DMS 273 (cell line): ENCODE measurements at regions not wholly inside any gene's neighbourhood (a gene's known extent, or its start where the extent isn't known, plus 50 kb on each side); places are given as distances from the start of the nearest gene placed in this dataset.
"Not testable (repeated sequence)": the region's sequence is repeated elsewhere in the genome, so short reads cannot be mapped to it uniquely, and the experiment has no call there.

Experiments used
- DNase-seq: peaks from one replicate; lab custom pipeline; 2025; ENCODE audit not compliant: unreplicated experiment; lab: John Stamatoyannopoulos, UW

DNA sequence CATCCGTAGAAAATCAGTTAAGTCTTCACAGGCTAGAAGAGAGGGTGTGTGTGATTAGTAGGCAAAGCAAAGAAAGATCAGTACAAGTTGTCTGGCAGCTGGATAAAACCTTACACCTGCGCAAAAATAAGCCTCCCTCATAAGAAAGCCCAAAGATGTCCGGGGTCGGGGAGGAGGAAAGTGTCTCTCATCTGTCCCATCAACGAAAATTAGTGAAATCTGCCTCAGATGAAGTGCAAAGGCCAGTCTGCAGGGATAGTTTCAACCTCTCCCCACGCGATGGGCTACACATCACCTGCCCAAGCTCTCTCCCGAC lies 333.9 kb downstream of the SRGAP2C start:
- no peak for DNase-seq

DNA sequence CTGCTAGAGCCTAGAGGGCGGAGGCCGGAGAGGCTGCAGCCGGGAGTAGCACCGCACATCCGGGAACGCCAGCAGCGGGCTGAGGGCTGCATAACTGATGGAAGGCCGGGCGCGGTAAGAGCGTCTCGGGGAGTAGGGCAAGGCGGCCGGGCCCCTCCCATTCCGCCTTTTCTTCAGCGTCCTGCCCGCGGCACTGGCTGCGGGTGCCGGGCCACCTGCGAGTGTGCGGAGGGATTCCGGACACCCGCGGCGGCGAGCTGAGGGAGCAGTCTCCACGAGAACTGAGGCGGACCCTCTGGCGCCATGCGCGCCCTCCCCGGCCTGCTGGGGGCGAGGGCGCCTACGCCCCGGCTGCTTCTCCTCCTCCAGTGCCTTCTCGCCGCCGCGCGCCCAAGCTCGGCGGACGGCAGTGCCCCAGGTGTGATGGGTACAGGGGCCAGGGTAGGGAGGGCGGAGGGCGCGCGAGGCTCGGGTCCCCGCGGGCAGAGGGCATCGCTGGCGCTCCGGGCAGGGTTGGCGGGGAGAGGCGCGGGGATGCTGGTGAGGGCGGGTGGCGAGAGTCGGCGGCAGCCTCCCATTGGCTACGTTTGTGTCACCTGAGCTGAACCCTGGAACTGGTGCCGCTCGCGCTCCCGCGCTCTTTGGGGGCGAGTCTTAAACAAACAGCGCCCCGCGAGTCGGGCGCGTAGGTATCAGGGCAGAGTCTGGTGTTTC lies 334.4 kb downstream of the SRGAP2C start:
- DNase-seq = peak; percentile 92

GRCh38 chr1:121519756-121520286 lies 335.0 kb downstream of the SRGAP2C start:
- DNase-seq = not testable (repeated sequence)

GRCh38 chr1:121522061-121522759 lies 337.4 kb downstream of the SRGAP2C start:
- peak; percentile 4 for DNase-seq

GRCh38 chr1:121523112-121523511 lies 338.3 kb downstream of the SRGAP2C start:
- DNase-seq = not testable (repeated sequence)

- no peak for DNase-seq
Observed at GRCh38 chr1:121525355-121525754, 340.6 kb downstream of the SRGAP2C start.

DNA sequence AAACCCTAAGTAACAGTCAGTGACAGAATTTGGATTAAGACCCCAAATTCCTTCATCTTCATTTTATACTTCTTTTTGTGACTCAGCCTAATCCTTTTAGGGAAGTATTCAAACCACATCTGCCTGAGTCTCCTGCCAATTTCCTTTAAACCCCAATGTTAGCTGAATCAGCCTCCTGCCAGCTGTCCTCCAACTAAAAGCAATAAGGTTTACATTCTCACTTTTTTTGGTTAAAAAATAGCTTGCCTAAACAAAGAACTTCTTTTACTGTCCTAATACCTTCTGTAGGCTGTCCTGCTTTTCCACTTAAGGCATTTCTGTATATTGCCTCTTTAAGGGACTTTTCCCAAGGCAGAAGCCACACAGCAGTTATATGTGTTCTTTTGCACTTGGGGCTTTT lies 344.2 kb downstream of the SRGAP2C start:
- DNase-seq = not testable (repeated sequence)

- DNase-seq = not testable (repeated sequence)
Observed at GRCh38 chr1:121530026-121530425, 345.3 kb downstream of the SRGAP2C start.

DNA sequence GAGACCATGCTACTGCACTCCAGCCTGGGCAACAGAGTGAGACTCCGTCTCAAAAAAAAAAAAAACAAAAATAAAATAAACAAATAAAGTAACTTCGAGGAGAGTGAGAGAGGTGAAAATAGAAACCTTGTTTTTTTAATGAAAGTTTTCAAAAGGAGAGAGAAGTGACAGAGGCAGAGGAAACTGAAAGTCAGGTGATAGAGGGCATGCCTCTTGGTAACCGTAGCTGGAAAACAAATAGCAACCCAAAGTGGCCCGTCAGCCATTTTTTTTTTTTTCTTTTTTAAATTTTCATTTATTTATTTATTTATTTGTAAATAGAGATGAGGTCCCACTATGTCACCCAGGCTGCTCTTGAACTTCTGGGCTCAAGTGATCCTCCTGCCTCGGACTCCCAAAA lies 347.0 kb downstream of the SRGAP2C start:
- DNase-seq = not testable (repeated sequence)

- not testable (repeated sequence) for DNase-seq
Observed at GRCh38 chr1:121538148-121538547, 353.4 kb downstream of the SRGAP2C start.

GRCh38 chr1:121538943-121539575 lies 354.3 kb downstream of the SRGAP2C start:
- peak; percentile 8 for DNase-seq

- DNase-seq = not testable (repeated sequence)
Observed at GRCh38 chr1:121543988-121544387, 359.2 kb downstream of the SRGAP2C start.

- no peak for DNase-seq
Observed at GRCh38 chr1:121544500-121544899, 359.7 kb downstream of the SRGAP2C start.

DNA sequence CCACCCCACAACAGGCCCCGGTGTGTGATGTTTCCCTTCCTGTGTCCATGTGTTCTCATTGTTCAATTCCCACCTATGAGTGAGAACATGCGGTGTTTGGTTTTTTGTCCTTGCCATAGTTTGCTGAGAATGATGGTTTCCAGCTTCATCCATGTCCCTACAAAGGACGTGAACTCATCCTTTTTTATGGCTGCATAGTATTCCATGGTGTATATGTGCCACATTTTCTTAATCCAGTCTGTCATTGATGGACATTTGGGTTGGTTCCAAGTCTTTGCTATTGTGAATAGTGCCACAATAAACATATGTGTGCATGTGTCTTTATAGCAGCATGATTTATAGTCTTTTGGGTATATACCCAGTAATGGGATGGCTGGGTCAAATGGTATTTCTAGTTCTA lies 361.1 kb downstream of the SRGAP2C start:
- not testable (repeated sequence) for DNase-seq

DNA sequence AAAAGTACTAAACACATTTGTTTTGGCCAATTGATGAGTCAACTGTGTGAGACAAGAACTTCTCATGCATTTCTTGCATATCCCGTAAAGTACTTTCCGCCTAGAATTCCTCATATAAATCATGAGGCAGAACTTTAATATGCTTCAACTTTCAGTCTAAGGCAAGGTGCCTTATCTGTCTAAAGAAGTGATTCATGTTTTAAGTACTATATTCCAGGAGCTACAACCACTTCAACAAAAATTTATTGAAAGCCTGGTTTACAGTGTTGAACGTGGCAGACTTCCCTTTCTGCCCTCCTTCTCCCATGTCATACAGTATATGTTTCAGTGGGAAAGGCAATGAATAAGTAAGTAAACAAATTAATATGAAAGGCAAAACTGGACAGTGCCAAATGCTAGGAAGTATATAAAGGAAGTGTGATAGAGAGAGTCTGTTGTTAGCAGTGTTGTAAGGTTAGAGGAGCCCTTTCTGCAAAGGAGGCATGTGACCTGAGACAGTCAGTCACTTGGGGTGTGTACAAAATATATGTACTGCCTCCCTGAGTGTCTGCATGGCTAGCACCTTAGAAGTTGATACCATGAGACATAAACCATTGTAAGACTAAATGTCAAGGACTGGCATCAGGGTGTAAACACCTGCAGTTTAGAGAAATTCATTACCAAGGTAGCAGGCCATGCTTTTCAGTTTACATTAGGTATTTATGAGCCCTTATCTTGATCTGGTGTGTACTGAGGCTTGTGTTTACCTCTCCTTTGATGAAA lies 362.2 kb downstream of the SRGAP2C start:
- DNase-seq = no peak

- not testable (repeated sequence) for DNase-seq
Observed at GRCh38 chr1:121547726-121548125, 363.0 kb downstream of the SRGAP2C start.

- not testable (repeated sequence) for DNase-seq
Observed at GRCh38 chr1:121550817-121551216, 366.0 kb downstream of the SRGAP2C start.

DNA sequence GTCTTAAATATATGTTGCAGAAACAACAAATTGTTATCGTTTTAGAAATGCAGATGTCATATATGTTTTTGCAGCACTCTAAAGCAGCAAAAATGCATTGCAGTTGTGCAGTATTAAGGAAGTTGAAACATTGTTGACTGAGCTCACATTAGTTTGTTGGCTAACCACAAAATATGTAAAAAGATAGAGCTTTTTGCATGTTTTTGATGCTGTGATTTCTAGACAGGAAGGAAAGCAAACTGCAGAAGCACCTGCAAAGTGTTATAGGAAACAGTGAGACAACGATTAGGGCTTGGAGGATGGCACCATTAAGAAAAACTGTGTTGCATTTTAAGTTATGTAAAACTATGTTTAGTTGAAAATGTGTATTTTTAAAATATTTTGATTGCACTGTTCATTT lies 366.7 kb downstream of the SRGAP2C start:
- not testable (repeated sequence) for DNase-seq

DNA sequence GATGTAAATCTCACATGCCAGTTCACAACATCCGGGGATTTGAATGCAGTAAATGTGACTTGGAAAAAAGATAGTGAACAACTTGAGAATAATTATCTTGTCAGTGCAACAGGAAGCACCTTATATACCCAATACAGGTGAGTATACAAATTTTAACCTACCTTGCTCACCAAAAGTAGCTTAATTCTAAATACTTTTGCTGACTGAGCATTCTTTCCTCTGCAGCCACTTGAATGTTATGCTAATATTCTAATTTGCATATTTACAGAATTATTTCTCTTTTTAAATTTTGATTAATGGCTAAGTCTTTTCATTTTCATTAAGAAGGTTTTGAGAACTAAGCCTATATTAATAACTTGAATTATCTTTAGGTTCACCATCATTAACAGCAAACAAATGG lies 371.8 kb downstream of the SRGAP2C start:
- DNase-seq = not testable (repeated sequence)

DNA sequence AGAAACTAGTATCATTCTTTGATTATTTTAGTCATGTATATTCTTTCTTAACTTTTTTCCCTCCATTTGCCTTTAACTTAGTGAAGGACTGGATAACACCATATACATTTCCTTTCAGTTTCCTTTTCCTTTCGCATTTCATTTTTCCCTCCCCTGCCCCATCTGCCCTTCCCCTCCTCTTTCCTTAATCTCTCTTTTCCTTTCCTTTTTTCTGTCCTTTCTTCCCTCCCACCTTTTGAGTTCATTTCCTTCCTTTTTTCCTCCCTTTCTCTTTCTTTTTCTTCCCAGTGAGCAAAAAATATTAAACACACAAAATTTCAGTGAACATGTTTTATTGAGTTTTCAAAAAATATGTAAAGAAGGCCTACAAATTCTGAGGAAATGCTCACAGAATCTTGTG lies 373.3 kb downstream of the SRGAP2C start:
- not testable (repeated sequence) for DNase-seq

GRCh38 chr1:121558514-121558913 lies 373.7 kb downstream of the SRGAP2C start:
- peak; percentile 1 for DNase-seq
